HG02970 (cell line): ENCODE measurements at regions not wholly inside any gene's neighbourhood (a gene's known extent, or its start where the extent isn't known, plus 50 kb on each side); places are given as distances from the start of the nearest gene placed in this dataset.
"Not testable (repeated sequence)": the region's sequence is repeated elsewhere in the genome, so short reads cannot be mapped to it uniquely, and the experiment has no call there.

Source experiments
- ATAC-seq: cut with Tn5 transposase; IDR thresholded peaks from one replicate; pipeline ENCODE4 v1.9.1; 2021; ENCODE audit warnings: mild to moderate bottlenecking, moderate library complexity, moderate number of reproducible peaks; ENCODE audit not compliant: unreplicated experiment, low FRiP score

GRCh38 chr12:91777268-91777992, 368.2 kb downstream of the BTG1 start:
- no peak for ATAC-seq

DNA sequence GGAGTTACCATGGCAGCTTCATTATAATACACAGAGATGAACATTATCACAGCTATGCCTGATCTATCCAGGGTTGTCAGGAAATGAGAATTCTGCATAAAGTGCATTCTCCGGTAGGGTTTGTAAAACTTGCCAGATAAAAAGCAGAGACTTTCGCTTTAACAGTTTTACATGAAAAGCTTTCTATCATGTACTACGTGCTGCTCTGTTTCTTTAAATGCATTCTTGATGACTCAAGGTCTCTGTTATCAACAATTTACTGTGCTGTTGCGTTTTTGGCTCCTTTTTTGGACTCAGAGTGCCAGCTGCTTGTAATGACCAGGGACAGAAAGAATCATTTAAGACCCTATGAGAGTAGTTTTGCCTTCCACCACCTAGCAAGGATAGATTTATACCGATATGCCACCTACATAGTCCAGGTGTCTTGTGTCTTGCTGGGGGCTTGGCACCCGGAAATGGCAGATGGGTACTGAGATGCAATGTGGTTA, 371.2 kb downstream of the BTG1 start:
- no peak for ATAC-seq

- ATAC-seq: no peak
Measured at GRCh38 chr12:91773749-91774429, 371.8 kb downstream of the BTG1 start.

DNA sequence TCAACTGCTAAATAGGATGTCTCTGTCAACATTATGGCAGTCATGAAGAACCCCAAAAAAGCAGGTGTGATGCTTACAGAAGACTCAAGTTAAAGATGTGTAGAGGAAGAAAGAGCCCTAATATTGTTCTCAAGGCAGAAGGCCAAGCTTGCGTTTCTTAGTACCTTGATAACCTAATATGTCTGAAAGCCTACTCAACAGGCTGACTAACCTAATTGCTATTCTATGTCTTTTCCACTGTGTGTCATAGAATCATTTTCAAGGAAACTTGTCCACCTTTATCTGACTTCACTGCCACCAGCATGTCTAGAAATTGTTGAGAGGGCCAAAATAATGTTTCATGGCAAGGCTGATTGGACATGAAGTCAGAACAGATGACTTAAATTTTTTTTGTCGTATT, 373.2 kb downstream of the BTG1 start:
- no peak for ATAC-seq

- ATAC-seq: no peak
Measured at GRCh38 chr12:91769736-91770135, 375.9 kb downstream of the BTG1 start.

- ATAC-seq: no peak
Measured at GRCh38 chr12:91767237-91767636, 378.4 kb downstream of the BTG1 start.

GRCh38 chr12:91766454-91766853, 379.2 kb downstream of the BTG1 start:
- ATAC-seq: no peak

- ATAC-seq: no peak
Measured at GRCh38 chr12:91763654-91764370, 381.8 kb downstream of the BTG1 start.

GRCh38 chr12:91753649-91754048, 392.0 kb downstream of the BTG1 start:
- ATAC-seq: no peak

- ATAC-seq: no peak
Measured at GRCh38 chr12:91746976-91747375, 398.7 kb downstream of the BTG1 start.

DNA sequence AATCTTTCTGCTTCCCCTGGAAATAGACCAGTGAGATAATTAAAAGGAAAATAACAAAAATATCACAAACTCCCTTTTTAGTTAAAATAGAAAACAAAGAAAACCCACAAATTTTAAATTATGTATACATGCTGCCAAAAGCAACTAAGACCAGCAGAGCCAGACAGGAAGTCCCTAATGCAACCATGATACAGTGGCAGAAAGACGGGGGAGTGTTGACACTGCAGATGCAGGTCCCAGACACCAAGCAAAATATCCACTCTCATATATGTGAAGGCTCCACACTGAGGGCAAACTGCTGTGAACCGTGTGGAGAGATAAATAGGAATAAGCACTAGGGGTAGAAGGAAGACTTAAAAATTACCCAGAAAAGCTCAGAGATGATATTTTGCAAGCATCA, 401.0 kb downstream of the BTG1 start:
- no peak for ATAC-seq

DNA sequence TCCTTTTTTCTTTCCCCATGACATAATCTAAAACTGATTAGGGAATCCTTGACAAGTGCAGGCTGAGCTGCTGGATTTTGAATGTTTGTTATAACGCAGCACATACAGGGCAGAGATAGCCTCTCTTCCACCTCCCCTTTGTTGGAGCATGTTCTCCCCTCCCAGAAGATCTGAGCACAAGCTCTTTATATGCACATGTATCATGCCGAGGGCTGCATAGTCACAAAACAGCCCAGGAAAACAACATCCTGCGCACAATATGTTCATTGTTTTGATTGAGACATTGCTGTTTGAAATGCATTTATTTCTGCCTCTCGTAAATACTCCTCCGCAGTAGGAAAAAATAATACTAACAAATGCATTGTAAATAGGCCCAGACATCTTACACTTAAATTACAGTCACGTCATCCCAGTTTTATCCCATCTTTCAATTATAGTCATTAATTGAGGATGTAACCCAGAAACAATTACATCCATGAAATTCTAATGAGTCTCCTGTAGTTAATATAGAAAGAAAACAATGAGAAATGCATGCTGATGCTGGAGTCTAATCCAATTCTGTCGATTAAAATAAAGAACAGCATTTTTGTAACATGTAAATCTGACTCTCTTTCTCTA, 401.8 kb downstream of the BTG1 start:
- no peak for ATAC-seq

- no peak for ATAC-seq
Measured at GRCh38 chr12:91743280-91743679, 402.4 kb downstream of the BTG1 start.

DNA sequence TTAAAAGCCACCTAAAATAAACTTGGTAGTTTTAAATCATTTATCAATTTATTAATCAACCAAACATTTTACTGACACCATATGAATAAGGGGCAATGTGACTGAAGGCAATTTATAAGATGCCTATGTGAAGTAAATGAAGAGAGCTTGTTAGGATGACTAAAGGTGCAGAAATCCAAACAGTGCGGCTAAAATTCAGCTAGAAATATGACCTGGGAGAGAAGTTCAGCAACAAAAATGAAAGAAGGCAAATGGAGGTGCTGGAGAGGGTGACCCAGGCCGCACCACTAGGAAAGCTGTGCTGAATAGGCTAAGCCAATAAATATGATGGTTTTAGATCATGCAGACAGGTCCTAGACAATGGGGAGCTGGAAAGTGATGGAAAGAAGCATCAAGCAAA, 403.7 kb downstream of the BTG1 start:
- no peak for ATAC-seq

DNA sequence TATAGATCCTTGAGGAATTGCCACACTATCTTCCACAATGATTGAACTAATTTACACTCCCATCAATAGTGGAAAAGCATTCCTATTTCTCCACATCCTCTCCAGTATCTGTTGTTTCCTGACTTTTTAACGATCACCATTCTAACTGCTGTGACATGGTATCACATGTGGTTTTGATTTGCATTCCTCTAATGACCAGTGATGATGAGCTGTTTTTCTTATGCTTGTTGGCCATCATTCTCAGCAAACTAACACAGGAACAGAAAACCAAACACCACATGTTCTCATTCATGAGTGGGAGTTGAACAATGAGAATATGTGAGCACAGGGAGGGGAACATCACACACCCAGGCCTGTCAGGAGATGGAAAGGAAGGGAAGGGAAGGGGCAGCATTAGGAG, 411.8 kb downstream of the BTG1 start:
- not testable (repeated sequence) for ATAC-seq

DNA sequence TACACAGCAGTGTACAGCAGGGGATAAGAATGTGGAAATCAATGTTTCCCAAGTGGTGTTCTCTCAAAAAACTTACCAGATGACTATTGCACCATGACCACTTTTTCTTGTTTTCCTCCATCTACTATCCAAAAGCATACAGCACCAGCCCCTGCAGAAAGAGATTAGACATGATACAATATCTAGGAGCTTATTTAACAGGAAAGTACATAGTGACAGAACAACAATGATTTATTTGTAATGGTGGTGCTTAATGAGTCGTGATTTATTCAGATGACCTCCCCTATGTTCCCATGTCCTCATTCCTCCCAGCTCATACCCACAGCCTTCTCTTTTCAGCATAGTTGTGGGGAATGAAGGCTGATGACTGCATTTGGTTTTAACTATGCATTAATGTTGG, 413.6 kb downstream of the BTG1 start:
- ATAC-seq: no peak

- ATAC-seq: no peak
Measured at GRCh38 chr12:91729543-91729942, 416.1 kb downstream of the BTG1 start.

GRCh38 chr12:91723191-91723590, 422.5 kb downstream of the BTG1 start:
- ATAC-seq: no peak

DNA sequence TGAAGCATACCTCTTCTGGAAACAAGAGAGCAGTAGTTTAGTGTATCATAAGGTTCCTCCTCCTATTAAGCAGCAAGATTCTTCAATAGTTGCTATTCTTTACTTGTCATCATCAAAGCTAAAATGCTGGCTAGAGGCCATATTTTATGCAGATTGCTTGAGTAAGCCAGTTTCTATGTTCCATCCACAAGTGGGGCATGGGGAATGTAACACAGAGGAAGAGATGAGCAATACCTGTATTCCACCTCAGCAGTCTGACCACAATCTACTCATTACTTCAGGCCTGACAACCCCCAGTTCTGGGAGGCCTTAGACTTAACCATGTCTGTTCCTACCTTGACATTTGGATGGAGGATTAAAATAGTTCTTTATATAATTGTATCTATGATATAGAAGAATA, 423.6 kb downstream of the BTG1 start:
- no peak for ATAC-seq

GRCh38 chr12:91721023-91721422, 424.6 kb downstream of the BTG1 start:
- ATAC-seq: no peak

- ATAC-seq: no peak
Measured at GRCh38 chr12:91718326-91718725, 427.3 kb downstream of the BTG1 start.
